22Rv1 (cell line): ENCODE measurements at regions not wholly inside any gene's neighbourhood (a gene's known extent, or its start where the extent isn't known, plus 50 kb on each side); places are given as distances from the start of the nearest gene placed in this dataset.

ENCODE experiments used
- ZFX ChIP-seq: fragments of 450-650 bp; IDR thresholded peaks from 2 replicates; pipeline ENCODE4 v1.6.1; 2017; ENCODE audit warnings: antibody characterized with exemption, borderline replicate concordance
- TF ChIP-seq, protein P1 (sequence below): fragments of 450-650 bp; IDR thresholded peaks from 2 replicates; pipeline ENCODE4 v1.5.1; 2017; ENCODE audit warnings: mild to moderate bottlenecking

- TF ChIP-seq, protein P1, sequence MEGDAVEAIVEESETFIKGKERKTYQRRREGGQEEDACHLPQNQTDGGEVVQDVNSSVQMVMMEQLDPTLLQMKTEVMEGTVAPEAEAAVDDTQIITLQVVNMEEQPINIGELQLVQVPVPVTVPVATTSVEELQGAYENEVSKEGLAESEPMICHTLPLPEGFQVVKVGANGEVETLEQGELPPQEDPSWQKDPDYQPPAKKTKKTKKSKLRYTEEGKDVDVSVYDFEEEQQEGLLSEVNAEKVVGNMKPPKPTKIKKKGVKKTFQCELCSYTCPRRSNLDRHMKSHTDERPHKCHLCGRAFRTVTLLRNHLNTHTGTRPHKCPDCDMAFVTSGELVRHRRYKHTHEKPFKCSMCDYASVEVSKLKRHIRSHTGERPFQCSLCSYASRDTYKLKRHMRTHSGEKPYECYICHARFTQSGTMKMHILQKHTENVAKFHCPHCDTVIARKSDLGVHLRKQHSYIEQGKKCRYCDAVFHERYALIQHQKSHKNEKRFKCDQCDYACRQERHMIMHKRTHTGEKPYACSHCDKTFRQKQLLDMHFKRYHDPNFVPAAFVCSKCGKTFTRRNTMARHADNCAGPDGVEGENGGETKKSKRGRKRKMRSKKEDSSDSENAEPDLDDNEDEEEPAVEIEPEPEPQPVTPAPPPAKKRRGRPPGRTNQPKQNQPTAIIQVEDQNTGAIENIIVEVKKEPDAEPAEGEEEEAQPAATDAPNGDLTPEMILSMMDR: no peak
- no peak for TF ChIP-seq ZFX
Observed at GRCh38 chr6:148617530-148617929, 129.3 kb upstream of the UST start.
